ENCODE measurements at regions not wholly inside any gene's neighbourhood (a gene's known extent, or its start where the extent isn't known, plus 50 kb on each side); places are given as distances from the start of the nearest gene placed in this dataset.

DNA sequence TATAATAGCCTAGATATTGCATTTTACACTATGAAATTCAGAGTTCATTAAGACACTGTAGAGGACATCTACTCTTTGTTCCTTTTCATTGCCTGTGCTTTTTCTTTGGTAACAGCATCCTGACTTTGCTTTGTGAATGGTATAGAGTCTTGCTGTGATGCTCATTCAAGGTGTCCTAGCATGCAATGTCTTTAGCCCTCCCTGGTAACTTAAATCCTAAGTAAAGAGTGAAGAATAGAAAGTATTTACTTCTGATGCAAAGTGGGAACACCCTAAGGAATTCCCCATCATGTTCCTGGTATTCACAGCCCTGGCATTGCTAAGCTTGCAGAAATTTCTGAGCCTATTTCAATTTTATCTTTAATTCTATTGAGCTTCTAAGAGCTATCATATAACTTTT, 400.1 kb downstream of the FAT4 start:
- TF ChIP-seq, protein P1, sequence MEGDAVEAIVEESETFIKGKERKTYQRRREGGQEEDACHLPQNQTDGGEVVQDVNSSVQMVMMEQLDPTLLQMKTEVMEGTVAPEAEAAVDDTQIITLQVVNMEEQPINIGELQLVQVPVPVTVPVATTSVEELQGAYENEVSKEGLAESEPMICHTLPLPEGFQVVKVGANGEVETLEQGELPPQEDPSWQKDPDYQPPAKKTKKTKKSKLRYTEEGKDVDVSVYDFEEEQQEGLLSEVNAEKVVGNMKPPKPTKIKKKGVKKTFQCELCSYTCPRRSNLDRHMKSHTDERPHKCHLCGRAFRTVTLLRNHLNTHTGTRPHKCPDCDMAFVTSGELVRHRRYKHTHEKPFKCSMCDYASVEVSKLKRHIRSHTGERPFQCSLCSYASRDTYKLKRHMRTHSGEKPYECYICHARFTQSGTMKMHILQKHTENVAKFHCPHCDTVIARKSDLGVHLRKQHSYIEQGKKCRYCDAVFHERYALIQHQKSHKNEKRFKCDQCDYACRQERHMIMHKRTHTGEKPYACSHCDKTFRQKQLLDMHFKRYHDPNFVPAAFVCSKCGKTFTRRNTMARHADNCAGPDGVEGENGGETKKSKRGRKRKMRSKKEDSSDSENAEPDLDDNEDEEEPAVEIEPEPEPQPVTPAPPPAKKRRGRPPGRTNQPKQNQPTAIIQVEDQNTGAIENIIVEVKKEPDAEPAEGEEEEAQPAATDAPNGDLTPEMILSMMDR (IDR thresholded peaks at IDR 0.05) = no peak

DNA sequence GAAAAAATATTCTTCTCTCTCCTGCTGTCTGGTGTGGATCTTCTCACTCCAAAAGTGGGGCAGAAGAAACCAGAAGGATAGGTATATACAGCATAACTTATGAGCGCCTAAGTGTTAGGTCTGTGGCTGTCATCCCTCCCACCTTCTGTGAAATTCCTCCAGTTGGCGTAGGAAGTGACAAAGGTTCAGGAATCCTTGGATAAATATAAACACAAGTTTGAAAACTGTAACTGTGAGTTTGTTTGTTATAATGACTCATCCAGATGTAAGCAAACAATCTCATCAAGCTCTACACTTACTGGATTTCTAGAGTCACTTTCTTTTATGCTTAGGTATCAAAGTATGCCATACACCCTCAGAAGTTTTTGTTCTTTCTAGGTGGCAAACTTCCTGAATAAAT, 405.2 kb downstream of the FAT4 start:
- TF ChIP-seq, protein P1 (IDR thresholded peaks at IDR 0.05) = no peak

DNA sequence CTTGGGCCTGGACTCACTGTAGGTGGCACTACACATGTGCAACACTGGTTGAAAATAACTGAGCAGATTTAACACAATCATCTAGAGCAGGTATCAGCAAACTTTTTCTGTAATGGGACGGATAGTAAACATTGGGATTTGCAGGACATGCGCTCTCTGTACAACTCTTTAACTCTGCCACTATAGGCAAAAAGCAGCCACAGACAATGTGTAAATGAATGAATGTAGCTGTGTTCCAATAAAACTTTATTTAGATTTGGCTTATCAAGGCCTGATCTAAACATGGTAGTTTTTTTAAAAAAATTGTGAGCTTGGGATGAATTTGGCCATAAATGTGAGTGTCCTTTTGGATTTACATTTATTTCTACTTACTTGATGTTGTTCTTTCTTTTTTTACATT, 407.3 kb downstream of the FAT4 start:
- TF ChIP-seq, protein P1 (IDR thresholded peaks at IDR 0.05) = no peak

DNA sequence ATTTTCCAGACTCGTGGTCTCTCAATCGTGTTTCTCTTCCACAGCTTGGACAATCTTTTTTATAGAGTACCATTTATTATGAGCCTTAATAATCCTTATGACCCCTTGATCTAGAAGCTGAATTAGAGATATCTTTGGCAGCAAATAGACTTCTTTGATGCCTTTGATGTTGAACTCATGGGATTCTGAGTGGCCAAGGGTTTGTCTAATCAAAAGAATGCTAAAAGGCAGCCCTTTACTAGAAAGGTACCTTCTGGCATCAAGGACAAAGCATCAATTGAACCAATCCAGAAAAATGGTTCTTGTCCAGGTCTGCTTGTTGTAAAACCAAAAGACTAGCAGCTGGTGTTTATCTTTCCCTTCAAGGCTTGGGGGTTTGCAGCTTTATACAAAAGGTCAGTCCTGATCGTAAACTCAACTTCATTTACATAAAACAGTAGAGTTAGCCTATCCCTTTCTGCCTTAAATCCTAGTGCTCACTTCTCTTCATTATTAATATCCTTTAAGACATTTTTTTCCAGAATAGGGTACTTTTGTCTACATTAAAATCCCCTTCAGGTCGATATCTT, 411.3 kb downstream of the FAT4 start:
- TF ChIP-seq, protein P1 (IDR thresholded peaks at IDR 0.05) = no peak

DNA sequence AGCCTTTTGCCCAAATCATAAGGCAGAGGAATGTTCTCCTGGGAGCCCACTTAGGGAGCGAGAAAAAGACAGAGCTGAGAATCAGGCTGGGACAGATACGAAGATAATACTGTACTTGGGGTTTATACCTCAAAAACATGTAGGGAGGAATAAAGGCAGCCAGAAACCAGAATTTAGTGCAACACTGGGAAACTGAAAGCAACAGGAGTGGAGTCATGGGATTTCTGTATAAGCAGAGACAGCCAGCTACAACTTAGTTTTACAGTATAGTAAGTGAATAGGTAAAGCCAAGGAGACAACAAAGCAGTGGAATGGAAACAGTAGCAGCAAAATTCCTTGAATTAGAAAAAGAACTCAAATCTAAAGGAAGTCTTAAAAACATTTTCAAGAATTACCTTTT, 413.2 kb downstream of the FAT4 start:
- TF ChIP-seq, protein P1 (IDR thresholded peaks at IDR 0.05) = no peak

DNA sequence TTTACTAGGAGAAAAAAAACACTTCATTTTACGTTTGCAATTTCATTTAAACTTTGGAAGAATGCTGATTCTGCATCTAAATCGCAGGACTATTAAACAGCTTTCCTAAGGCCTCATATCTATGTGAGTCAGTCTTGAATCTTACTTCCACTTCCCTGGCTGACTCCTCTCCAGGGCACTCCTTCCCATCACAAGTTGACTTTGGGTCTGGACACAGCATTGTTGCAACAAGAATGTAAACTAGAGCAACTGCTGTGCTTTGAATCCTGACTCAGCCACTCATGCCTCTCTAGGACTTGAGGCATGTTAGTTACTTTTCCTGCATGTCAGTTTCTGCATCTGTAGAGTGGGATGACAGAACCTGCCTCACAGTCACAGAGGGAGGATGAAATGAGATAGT, 413.8 kb downstream of the FAT4 start:
- TF ChIP-seq, protein P1 (IDR thresholded peaks at IDR 0.05) = no peak

DNA sequence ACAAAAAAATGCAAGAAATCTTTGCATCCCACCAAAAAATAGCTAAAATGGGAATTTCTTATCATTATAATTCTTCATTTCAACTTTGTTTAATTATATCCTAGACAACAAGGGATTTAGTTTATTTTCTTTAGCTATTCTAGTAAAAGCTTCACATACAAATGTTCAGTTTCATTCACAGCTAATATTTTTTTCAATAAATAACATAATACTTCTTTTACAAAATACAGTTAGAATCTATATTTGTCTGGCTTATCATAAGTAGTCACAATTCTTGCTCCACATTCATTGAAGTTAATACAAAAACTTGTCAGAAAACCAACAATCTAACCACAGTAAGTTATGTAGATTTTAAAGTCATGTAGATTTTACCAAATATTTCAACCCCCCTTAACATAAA, 414.4 kb downstream of the FAT4 start:
- TF ChIP-seq, protein P1 (IDR thresholded peaks at IDR 0.05) = no peak

DNA sequence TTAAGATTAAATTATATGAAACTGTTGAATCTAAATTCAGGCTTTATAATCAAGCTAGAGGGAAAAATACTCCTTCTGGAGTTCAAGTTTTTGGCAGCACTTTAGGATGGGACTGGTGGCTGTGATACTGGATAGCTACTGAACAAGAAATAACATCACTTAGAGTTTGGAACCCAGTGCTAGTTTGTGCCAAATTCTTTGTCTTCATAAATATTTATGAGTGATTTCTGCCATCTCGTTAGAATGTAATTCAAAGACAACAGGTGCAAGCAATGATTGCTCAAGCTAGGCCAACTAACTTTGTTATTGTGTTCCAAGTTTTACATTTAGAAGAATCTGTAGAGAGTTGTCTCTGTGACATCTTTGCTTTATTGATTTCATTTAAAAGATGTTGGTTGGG, 417.9 kb downstream of the FAT4 start:
- TF ChIP-seq, protein P1 (IDR thresholded peaks at IDR 0.05) = no peak
